ENCODE measurements at regions not wholly inside any gene's neighbourhood (a gene's known extent, or its start where the extent isn't known, plus 50 kb on each side); places are given as distances from the start of the nearest gene placed in this dataset.

DNA sequence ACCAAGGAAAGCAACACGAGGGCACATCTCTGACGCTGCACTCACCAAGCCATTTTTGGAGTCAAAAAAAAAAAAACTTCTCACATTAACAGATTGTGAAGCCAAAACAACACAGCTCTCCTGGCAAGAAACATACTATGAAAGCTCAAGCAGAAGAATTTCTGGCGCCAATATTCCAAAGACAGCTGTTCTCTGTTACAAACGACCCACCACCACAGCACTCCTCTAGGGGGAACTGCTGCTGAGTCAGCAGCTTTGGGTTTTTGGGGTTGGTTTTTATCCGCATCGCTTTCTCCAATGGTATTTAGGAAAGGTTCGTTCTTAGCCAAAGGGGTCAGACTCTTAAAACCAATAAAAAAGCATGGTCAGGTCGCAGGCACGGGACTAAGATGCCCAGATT, 379.4 kb downstream of the RPS29 start:
- no peak overlapping the region for H3K4me3 ChIP-seq (ENCODE audit: low read depth, low read length)
- TF ChIP-seq, protein P1, sequence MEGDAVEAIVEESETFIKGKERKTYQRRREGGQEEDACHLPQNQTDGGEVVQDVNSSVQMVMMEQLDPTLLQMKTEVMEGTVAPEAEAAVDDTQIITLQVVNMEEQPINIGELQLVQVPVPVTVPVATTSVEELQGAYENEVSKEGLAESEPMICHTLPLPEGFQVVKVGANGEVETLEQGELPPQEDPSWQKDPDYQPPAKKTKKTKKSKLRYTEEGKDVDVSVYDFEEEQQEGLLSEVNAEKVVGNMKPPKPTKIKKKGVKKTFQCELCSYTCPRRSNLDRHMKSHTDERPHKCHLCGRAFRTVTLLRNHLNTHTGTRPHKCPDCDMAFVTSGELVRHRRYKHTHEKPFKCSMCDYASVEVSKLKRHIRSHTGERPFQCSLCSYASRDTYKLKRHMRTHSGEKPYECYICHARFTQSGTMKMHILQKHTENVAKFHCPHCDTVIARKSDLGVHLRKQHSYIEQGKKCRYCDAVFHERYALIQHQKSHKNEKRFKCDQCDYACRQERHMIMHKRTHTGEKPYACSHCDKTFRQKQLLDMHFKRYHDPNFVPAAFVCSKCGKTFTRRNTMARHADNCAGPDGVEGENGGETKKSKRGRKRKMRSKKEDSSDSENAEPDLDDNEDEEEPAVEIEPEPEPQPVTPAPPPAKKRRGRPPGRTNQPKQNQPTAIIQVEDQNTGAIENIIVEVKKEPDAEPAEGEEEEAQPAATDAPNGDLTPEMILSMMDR (IDR thresholded peaks at IDR 0.05; ENCODE audit: insufficient read depth, low read depth, low read length, missing control alignments), result no peak
- DNase-seq (ENCODE audit: low read depth), result no peak

DNA sequence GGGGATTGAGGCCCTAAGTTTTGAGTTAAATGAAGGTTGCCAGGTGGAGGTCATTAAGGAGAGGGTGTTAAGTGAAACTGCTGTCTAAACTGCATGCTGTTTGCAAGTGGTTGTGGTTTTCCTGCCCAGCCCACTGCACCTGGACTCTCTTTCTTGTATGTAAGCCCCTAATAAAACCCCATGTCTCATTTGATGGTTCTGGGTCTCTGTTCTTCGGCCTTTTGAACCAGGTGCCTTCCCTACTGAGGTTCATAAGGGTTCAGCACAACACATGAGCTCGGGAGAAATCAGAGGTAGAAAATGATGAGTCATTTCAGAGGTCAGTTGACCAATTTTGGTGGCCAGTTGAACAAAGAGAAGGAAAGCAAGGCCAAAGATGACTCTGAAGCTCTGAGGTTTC, 382.5 kb downstream of the RPS29 start:
- DNase-seq (ENCODE audit: low read depth), result peak; percentile 28
- TF ChIP-seq, protein P1 (IDR thresholded peaks at IDR 0.05; ENCODE audit: insufficient read depth, low read depth, low read length, missing control alignments), result no peak
- no peak overlapping the region for H3K4me3 ChIP-seq (ENCODE audit: low read depth, low read length)

DNA sequence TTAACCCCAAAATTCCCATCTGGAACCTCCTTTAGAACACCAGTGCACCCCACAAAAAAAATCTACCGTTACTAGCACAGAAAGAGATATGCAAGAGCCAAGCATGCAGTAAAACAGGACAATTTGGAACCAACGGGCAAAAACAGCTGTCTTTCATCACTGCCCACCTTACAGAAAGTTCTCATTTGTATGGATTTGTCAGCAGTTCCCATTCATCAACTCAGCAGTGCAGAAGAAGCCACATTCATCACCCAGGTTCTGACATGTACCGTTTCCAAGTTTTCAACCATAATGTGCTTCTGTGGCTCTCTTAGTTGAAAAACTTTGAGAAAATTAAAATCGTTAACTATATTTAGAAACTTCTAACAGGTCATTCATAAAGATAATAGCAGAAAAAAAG, 387.0 kb downstream of the RPS29 start:
- TF ChIP-seq, protein P1 (IDR thresholded peaks at IDR 0.05; ENCODE audit: insufficient read depth, low read depth, low read length, missing control alignments), result no peak
- no peak for DNase-seq (ENCODE audit: low read depth)
- no peak overlapping the region for H3K4me3 ChIP-seq (ENCODE audit: low read depth, low read length)

DNA sequence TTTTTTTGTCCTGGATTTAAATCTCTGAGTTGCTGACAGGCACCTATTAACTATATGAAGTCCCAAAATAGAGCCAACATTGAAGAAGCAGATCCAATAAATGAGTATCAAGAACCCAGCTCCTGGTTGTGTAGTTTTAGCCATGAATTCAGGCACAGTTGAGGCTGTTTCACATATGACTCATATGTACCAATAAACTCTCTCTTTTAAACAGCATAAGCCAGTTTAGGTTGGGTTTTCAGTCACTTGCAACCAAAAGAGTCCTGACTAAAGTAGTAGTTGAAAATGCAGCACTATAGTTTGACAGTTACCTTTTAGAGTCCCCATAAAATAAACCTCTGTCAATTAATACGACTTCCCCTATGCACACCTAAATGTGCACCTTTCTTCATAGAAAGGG, 389.9 kb downstream of the RPS29 start:
- TF ChIP-seq, protein P1 (IDR thresholded peaks at IDR 0.05; ENCODE audit: insufficient read depth, low read depth, low read length, missing control alignments), result no peak
- DNase-seq (ENCODE audit: low read depth), result no peak
- no peak overlapping the region for H3K4me3 ChIP-seq (ENCODE audit: low read depth, low read length)

DNA sequence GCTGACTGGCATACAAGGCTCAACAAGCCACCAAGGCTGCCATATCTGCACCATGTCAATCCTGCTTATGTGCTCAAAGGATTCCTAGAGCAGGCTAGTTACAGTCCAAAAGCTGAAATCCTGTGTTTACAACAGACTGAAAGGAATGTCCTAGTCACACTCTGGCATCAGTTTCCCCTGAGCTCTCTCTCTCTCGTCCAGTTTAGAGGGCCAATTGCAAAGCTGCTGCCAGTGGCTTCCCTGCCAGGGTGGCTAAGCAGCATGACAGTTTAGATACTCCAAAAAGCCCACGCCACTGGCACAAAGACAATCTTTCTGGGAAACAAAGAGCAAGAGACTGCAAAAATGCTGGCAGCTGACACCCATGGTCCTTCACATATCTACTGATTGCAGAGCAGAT, 392.1 kb downstream of the RPS29 start:
- no peak for DNase-seq (ENCODE audit: low read depth)
- TF ChIP-seq, protein P1 (IDR thresholded peaks at IDR 0.05; ENCODE audit: insufficient read depth, low read depth, low read length, missing control alignments), result no peak
- H3K4me3 ChIP-seq (ENCODE audit: low read depth, low read length), result no peak overlapping the region

DNA sequence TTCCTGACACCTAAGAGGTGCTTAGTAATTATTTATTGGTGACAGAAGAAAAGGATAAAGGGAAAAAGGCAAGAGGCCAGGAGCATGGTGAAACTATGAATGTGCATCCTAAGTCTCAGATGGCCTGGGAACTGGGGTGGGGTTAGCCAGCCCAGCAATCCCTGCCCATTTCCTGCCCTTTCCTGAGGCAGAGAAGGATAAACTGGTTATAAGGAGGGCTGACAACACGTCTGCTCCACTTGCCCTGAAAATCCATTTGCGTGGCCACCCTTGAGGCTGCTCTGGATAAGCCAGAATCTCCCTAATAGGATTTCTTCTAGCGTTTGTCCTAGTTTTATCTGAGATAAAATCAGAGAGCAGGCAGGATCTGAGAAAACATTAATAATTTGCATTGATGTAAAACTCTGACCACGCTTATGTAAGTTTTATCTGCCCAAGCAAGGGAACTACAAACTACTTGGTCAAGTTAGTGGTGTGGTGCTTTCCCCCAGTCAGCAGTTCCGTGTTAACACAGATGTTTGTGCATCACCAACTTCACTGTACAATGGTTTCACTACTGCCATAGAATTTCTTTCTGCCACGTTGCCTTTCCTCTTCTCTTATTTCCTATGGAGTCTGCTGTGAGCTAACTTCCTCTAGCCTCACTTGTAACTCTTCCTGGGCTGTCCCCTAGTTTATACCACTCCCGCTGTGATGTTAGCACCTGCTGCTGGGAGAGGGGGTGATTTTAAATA, 392.7 kb downstream of the RPS29 start:
- DNase-seq (ENCODE audit: low read depth), result peak; percentile 48
- TF ChIP-seq, protein P1 (IDR thresholded peaks at IDR 0.05; ENCODE audit: insufficient read depth, low read depth, low read length, missing control alignments), result no peak
- H3K4me3 ChIP-seq (ENCODE audit: low read depth, low read length), result no peak overlapping the region

DNA sequence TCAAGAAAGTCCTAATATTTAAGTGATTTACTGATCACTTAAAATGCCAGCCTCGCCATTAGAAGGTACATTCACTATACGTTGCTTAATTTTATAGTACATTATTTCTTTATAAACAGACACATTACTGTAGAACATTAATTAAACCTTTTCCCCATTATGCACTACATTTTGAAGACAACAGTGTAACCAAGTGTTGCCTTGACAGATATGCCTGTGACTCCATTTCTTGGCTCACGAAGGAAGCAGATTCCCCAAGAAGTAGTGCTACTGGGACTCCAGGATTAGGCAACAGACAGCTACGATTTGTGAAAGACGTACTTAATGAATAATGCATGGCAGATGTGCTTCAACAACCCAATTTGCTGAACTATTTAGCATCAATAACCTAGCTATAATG, 394.8 kb downstream of the RPS29 start:
- DNase-seq (ENCODE audit: low read depth), result no peak
- TF ChIP-seq, protein P1 (IDR thresholded peaks at IDR 0.05; ENCODE audit: insufficient read depth, low read depth, low read length, missing control alignments), result no peak
- no peak overlapping the region for H3K4me3 ChIP-seq (ENCODE audit: low read depth, low read length)
